Colon (tissue), 2 donors: ENCODE measurements at regions not wholly inside any gene's neighbourhood (a gene's known extent, or its start where the extent isn't known, plus 50 kb on each side); places are given as distances from the start of the nearest gene placed in this dataset.
"Not testable (repeated sequence)": the region's sequence is repeated elsewhere in the genome, so short reads cannot be mapped to it uniquely, and the experiment has no call there.

Experiments used
- FAIRE-seq: peaks from 2 replicates; lab custom pipeline; 2012; peaks lifted over from hg19 to GRCh38; lab: Jason Lieb, UNC
- donor health status: control.
- donor health status: control.

DNA sequence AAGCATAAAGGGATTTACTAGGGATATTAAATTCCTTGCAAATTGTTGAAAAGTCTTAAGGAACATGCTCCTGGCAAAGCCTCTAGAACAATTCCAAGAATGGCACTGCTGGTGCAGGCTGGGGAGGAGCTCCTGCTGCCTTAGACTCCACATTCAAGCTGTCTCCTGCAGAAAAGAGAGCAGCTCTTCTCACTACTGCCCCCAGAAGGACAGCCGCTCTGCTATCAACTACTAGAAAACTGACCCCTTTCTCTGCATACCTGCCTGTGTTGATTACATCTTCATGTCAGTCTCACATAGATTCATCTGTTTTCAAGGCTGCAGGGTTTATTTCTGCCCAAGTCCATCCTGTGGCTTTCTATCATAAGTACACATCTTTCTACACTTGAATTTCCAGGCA is 312.8 kb downstream of the RPIA start:
- not testable (repeated sequence) for FAIRE-seq

DNA sequence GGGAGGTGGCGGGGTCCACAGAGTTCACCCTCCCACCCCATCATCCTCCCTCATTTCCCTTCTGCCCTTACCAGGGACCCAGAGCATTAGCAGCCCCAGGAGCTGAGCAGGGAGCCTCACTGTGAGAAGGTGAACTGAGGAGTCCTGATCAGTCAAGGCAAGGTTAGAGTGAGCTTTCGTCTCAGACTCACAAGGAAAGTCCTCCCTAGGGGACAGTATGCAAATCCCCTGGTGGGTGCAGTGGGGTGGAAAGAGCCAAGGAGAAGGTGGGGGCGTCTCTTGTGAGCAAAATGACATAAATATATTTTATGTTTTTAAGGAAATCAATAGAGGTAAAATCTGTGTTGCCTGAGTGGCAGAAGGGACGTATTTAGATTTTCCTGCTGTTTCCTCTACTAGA is 329.1 kb downstream of the RPIA start:
- FAIRE-seq = not testable (repeated sequence)

DNA sequence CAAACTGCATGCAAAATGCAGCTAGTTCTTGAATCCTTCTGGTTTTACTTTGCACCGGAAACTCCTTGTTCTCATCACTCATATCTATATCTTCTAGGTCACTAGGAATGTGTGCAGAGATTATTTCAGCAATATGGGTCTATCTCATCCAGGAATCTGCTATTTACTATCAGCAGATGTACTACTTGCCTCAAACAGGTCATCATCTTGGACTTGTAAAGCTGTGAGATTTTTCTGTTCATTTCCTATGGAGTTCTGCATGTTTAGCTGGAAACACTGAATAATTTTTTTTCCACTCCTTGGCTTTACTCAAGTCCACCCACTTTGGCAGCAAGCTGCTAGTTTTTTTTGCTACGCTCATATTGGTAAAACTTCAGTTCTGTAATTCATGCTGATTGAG is 334.8 kb downstream of the RPIA start:
- FAIRE-seq = not testable (repeated sequence)

DNA sequence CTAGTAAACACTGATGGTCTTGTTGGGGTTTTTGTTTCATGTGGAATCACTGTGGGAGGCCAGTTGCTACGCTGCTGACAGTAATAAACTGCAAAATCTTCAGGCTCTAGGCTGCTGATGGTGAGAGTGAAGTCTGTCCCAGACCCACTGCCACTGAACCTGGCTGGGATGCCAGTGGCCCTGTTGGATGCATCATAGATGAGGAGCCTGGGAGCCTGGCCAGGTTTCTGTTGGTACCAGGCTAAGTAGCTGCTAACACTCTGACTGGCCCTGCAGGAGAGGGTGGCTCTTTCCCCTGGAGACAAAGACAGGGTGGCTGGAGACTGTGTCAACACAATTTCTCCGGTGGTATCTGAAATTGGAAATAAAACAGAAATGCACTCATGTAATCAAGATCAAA is 335.6 kb downstream of the RPIA start:
- FAIRE-seq = not testable (repeated sequence)

- not testable (repeated sequence) for FAIRE-seq
Observed at GRCh38 chr2:89027536-89027935, 336.1 kb downstream of the RPIA start.

- FAIRE-seq = not testable (repeated sequence)
Observed at GRCh38 chr2:89029257-89029656, 337.8 kb downstream of the RPIA start.

GRCh38 chr2:89048138-89049066 is 356.9 kb downstream of the RPIA start:
- not testable (repeated sequence) for FAIRE-seq

GRCh38 chr2:89058616-89059015 is 367.1 kb downstream of the RPIA start:
- FAIRE-seq = not testable (repeated sequence)

DNA sequence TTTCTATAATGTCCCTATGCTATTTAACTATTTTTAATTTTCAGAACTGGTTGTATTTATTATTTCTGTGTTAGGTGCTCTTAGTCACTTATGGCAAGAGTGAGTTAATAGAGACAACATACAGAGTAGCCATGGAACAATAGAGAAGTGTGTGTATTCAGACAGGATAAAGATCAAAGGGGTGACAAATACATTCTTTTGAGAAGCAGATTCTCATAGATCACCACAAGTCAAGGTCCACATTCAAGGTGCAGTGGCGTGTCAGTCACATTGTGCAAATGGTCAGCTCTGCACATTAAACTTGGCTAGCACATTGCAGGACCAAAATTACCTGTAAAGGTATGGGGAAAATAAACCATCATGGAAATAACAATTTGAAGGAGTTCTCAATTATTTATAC is 369.7 kb downstream of the RPIA start:
- not testable (repeated sequence) for FAIRE-seq

DNA sequence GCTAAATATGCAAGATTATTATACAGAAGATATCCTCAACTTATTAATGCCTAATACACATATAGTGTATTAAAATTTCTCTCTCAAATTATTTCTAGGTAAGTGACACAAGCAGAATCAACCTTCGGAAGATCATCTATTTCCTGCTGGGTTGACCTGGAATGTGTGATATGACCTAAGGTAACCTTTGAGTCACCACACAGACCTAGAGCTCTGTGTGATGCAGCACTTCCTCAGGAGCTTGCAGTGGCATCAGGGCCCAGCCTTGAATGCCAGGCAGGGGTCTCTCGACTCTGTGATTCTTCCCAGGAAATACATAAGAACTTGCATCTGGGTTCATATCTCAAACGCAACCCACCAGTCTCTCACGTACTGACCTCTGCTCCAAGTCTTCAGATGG is 385.3 kb downstream of the RPIA start:
- FAIRE-seq = not testable (repeated sequence)

DNA sequence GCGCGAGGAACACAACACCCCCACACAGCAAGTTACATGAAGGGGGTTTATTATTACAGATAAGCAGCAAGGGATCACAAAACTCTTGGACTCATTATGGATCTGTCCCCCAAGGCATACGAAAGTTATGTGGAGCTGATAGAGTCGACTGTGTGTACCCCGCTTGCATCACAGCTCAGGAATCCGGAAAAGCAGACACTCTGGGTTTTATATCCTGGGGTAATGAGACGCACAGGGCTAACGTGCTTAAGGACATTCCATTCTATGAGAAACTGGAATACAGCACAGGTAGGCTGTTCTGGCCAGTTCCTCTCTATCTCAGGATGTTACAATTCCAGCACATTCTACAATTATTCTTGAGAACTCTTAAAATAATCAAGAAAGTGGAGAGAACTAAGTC is 401.4 kb downstream of the RPIA start:
- FAIRE-seq = not testable (repeated sequence)

DNA sequence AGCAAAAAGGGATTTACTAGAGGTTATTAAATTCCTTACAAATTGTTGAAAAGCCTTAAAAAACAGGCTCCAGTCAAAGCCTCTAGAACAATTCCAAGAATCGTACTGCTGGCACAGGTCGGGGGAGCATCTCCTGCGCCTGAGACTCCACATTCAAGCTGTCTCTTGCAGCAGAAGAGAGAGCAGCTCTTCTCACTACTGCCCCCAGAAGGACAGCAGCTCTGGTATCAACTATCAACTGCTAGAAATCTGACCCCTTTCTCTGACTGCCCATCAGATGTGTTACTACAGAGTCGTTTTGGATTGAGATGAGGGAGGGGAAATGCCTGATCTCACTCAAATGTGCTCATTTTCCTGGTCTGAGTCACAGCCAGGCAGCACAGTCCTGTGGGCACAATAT is 403.6 kb downstream of the RPIA start:
- FAIRE-seq = not testable (repeated sequence)

- not testable (repeated sequence) for FAIRE-seq
Observed at GRCh38 chr2:89102587-89102986, 411.1 kb downstream of the RPIA start.

GRCh38 chr2:89106369-89107019 is 415.0 kb downstream of the RPIA start:
- not testable (repeated sequence) for FAIRE-seq

DNA sequence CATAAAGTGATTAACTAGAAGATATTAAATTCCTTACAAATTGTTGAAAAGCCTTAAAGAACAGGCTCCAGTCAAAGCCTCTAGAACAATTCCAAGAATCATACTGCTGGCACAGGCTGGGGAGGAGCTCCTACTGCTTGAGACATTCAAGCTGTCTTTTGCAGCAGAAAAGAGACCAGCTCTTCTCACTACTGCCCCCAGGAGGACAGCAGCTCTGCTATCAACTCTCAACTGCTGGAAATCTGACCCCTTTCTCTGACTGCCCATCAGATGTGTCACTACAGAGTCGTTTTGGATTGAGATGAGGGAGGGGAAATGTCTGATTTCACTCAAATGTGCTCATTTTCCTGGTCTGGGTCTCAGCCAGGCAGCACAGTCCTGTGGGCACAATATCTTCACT is 421.0 kb downstream of the RPIA start:
- not testable (repeated sequence) for FAIRE-seq

DNA sequence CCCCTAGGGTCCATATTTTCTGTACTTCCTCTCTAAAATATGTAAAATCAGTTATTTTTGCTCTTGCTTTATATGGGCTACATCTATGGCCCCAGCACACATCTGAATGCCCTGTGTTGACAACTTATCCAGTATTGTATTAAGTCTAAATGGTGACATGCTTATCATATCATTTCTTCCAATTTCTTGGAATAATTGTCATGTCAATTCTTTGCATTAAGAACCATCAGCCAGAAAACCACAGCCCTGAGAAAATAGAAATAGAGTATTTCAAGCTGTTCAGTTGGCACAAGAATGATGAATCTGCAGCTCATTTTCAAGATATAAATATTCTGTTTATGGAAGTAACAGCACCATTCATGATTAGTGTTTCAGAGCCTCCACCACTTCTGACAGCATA is 421.8 kb downstream of the RPIA start:
- not testable (repeated sequence) for FAIRE-seq

GRCh38 chr2:89129440-89129839 is 438.0 kb downstream of the RPIA start:
- not testable (repeated sequence) for FAIRE-seq

DNA sequence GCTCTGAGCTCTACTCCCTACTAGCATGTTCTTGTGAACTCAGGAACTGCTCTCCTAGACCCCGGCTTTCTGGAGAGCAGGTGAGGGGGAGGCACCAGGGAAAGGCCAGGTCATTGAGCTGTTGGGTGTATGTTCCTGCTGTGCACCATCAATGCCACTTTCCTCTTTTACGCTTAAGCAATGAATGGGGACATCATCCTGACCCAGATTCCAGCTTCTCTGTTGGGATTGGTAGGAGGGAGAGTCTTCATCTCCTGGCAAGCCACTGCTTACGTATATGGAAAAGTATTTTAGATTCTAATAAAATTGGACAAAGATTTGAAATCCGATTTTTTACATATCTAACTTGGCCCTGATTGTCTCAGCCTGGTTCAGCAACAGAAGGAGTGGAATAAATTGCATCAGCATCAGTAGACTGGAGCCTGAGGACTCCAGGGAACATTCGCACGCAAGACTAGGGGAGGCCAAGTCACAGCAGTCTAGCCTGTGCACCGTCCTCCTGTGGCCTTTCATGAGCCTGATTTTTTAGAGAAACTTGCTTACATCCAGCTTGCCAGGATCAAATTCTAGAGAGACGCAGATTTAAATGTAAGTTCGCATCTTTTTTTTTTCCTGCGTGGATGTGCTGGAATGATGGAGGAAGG is 439.3 kb downstream of the RPIA start:
- not testable (repeated sequence) for FAIRE-seq

DNA sequence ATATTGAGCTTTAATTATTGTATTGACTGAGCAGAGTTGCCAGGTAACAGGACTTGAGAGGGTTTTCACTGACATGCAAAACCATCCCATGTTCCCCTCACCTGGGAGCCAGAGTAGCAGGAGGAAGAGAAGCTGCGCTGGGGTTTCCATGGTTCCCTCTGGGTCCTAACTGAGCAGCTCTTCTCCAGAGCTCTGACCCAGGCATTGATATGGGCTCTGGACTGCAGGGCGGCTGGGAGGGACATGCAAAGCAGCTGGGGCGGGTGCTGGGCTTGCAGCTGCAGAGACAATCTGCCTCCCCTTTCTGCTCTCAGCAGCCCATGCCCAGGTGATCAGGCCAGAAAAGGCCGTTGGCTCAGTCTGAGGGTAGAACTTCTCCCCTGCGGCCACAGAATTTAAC is 451.5 kb downstream of the RPIA start:
- FAIRE-seq = not testable (repeated sequence)

DNA sequence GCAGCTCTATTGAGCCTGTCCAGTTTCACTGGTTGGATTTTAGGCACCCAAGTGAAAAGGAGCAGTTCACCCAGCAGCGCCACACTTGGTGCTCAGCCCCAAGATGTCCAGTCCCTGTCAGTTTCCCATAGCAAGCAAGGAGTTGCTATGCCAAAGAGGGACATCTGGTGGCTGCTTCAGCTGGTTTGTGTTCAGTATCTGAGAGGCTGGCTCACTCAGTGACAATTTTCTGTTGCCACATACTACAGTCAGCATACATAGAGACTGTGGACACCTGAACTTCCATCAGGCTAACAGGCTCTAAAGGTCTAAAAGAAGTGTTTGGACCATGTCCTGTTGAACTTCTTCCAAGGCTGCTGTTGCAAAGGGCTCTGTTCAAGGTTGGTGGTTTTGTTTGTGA is 453.9 kb downstream of the RPIA start:
- not testable (repeated sequence) for FAIRE-seq

DNA sequence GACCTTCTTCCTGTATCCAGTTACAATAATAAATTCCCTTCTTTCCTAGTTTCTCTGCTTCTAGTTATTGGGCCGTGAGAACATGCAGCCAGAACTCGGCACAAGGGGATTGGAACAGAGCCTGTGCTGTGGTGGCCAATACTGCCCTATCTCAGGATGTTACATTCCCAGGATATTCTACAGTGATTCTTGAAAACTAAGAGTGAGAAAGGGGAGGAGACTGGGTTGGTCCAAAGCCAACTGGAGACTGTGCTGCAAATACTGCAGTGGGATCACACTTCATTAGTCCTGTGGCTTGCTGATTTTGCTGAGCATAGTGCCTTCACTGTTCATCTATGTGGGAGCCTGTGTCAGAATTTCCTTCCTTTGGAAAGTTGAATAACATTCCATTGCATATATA is 456.8 kb downstream of the RPIA start:
- FAIRE-seq = not testable (repeated sequence)

GRCh38 chr2:89151699-89152098 is 460.2 kb downstream of the RPIA start:
- FAIRE-seq = not testable (repeated sequence)

- not testable (repeated sequence) for FAIRE-seq
Observed at GRCh38 chr2:89152501-89152900, 461.0 kb downstream of the RPIA start.
